Neural progenitor cell (in vitro differentiated cells): ENCODE measurements at regions not wholly inside any gene's neighbourhood (a gene's known extent, or its start where the extent isn't known, plus 50 kb on each side); places are given as distances from the start of the nearest gene placed in this dataset.

Experiments
- CTCF ChIP-seq: fragments of 200-600 bp; sonication (generic); IDR thresholded peaks from 2 replicates; pipeline ENCODE4 v1.5.1; 2017; ENCODE audit warnings: antibody characterized with exemption, mild to moderate bottlenecking
- EZH2 ChIP-seq: fragments of 200-600 bp; sonication (generic); IDR thresholded peaks from 2 replicates; pipeline ENCODE4 v1.6.1; 2017; ENCODE audit warnings: antibody characterized with exemption, mild to moderate bottlenecking, moderate library complexity

GRCh38 chr7:17030559-17030958 is 148.8 kb upstream of the AGR3 start:
- TF ChIP-seq CTCF (no peak), EZH2 (no peak)
